ENCODE measurements at regions not wholly inside any gene's neighbourhood (a gene's known extent, or its start where the extent isn't known, plus 50 kb on each side); places are given as distances from the start of the nearest gene placed in this dataset.

DNA sequence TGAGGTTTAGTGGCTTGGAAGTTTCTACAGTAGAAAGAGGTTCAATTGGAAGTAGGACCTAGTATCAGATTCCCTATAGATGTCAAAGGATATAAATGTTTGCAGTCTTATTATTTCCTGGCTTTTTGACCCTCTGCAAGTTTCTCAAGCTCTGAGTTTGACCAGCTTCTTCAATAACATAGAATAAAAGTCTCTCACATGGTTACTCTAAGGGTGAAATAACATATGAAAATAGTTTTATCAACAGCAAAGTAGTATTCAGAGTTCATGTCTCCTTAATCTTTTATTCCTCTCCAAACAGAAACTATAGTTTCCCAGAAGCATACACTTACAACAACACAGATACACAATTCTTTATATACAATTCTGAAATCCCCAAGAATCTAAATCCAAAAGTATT is 132.9 kb upstream of the RND3 start:
- TF ChIP-seq GATA2 (IDR thresholded peaks at IDR 0.05; ENCODE audit: low read depth, low read length) (no peak), GATA3 (IDR thresholded peaks at IDR 0.05; ENCODE audit: low read depth, low read length) (no peak)

DNA sequence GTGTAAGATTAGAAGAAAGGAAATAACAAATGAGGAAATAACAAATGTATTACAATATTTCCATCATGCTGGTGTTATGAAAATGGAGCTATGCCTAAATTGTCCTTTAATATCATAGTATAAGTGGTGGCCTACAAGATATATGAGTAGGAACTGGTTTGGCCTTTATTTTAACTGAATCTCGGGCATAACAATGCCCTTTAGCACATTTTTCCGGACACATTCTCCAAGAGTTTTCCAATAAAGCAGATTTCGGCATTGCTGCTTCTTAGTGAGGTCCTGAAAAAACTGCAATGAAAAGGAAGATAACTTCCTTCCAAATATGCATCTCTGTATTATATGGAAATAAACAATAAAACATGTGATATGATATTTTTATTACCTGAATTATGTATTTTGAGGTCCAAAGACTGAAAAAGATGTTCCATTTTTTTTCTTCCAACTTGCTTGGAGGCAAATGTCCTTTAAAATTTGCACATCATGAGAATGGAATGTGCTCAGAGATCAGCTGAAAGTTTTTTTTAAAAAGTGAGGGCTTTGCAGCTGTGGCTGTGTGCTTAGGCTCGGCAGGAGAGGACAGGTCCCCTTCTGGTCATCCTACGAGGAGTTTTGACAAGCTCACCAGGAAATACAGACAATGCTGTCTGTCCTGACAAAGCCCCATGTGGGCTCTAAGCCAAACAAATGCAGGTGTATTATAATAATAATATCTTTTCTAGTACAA is 132.3 kb upstream of the RND3 start:
- no peak for TF ChIP-seq GATA2 (IDR thresholded peaks at IDR 0.05; ENCODE audit: low read depth, low read length)
- no peak for TF ChIP-seq GATA3 (IDR thresholded peaks at IDR 0.05; ENCODE audit: low read depth, low read length)

DNA sequence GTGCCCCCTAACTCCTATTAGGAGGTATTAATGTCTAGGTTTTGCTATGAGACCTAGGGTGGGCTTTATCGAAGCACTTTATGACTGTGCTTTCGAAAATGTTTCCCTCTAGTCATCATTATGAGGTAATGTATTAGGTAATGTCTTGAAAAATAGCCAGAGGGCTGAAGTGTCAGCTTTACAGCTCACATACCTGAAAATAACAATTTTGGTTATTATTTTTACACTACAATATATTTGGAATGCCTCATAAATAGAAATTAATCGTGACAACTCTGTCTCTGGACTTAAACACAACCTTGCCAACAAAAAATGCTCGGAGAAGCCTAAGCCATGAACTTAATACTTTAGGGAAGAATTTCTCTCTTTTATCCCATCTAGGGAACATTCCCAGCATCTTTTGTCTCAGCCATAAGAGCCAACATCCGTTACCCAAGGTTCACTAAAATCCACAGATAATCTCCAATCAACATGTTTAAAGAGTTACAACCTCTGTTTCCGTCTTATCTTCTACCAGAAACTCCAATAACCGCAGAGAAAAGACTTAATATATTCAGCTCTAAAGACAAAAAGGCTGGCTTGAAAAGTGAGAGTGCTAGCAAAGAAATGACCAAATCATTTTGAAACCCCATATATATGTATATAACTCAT is 130.9 kb upstream of the RND3 start:
- no peak for TF ChIP-seq GATA3 (IDR thresholded peaks at IDR 0.05; ENCODE audit: low read depth, low read length)
- TF ChIP-seq GATA2 (IDR thresholded peaks at IDR 0.05; ENCODE audit: low read depth, low read length): no peak

DNA sequence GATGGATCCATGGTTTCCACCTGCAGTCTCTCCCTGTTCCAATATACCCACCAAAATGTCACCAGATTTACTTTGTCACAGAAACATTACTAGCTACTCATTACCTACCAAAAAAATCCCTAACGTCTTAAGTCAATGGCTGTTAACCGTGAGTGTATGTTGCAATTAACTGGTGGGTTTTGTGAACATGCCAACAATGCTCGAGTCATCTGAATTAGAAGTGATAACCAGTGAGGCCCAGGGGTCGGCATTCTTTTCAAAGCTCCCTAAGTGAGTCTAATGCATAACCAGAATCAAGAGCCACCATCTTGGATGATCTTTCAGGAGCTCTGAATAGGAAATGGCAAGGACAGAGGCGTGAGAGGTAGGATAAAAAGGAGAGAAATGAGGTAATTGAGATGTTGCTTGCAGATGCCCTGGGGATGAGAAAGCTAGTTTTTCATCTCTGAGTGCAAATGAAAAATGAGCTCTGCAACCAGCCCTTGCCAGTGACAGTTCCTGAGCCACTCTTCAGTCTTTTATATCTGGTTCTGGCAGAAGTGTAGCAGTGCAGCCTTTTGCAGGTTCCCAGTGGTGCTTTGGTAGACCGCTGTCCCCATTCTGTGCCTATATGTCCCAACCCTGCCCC is 130.0 kb upstream of the RND3 start:
- TF ChIP-seq GATA3 (IDR thresholded peaks at IDR 0.05; ENCODE audit: low read depth, low read length): no peak
- TF ChIP-seq GATA2 (IDR thresholded peaks at IDR 0.05; ENCODE audit: low read depth, low read length): no peak

DNA sequence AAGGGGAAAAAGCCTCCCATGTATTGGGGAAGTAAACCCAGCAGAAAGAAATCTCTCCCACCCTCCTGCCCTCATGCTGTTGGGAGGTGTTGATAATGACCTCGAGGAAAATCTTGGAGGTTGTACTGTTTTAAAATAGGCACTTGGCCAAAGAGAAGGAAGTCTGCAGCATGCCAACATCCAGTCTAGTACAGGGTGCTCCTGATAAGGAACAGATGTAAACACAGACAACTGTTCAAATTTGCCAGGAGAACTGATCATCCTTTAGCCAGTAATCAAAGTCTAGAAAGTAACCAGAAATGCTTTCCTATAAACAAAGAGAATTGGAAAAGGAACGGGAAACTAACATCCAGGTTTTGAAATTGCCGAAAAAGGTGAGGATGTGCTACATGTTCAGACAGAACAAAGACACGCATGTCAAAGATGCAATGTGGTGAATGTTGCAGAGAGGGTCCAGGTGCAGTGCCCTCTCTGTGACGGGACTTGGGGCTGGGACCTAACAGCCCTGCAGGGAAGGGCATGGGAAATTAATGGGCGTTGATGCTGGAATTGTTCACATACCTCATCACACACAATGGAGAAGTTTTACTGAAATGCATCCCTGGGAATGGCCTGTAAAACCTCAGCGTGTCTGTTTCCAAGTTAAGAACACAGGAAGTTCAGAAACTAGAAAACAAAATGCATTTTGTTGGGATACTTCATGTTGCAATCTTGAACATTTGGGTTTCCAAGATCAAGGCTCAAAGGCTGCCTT is 125.7 kb upstream of the RND3 start:
- TF ChIP-seq GATA3 (IDR thresholded peaks at IDR 0.05; ENCODE audit: low read depth, low read length) (no peak), GATA2 (IDR thresholded peaks at IDR 0.05; ENCODE audit: low read depth, low read length) (no peak)

DNA sequence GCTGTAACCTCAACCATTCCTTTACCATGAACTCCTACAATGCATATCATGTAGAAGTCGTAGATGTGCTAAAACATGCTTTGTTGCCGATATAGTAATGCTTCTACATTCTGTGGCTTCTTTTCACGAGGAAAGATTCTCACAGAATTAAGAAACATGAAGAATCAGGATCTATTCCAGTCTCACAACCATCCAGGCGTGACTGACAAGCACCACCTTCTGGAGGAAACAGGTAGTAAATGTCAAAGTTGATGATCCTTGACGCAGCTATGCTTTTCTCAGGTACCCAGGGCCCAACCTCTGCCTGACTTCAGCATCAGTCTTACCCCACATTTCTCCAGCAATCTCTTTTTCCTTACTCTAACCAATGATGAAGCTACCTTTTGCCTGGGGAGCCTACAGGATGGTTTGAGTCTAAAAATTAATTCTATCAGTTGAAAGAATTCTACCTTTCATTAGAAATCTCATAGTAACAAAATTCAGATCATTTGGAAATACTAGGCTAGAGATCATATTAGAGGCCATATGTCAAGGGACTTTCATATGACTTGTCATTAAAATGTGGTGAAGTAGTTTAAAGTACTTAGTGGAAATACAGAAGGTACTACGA is 123.3 kb upstream of the RND3 start:
- no peak for TF ChIP-seq GATA3 (IDR thresholded peaks at IDR 0.05; ENCODE audit: low read depth, low read length)
- no peak for TF ChIP-seq GATA2 (IDR thresholded peaks at IDR 0.05; ENCODE audit: low read depth, low read length)

DNA sequence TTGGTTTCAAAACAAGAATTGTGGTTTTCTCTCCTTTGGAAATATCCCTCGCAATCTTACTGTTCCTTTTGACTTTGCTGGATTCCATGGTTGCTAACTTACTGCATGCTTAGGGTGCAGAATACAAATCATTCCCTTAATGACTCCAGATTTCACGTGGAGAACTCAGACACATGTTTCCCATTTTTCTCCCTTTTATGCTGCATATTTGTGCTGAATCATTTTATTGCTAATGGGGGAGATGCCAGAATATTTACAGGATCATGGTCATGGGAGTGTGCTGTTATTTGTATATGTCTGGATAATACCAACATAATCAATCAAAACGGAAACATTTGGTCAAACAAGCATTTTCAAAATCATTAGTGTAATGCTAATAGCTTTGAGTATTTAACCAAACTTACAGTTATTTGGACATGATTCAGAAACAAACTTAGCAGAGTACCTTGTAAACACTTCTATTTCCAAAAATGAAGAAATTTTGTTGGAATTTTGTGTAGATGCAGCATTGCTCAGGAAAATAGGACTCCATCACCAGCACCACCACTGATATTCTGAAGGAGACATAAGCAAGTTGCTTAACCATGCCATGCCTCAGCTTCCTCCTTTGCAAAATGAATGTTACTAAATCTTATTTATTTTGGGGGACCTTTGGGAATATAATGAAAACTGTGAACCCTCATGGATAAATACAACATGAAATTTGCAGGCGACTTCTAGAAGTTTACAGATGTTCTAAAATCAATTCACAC is 122.5 kb upstream of the RND3 start:
- no peak for TF ChIP-seq GATA3 (IDR thresholded peaks at IDR 0.05; ENCODE audit: low read depth, low read length)
- TF ChIP-seq GATA2 (IDR thresholded peaks at IDR 0.05; ENCODE audit: low read depth, low read length): no peak

DNA sequence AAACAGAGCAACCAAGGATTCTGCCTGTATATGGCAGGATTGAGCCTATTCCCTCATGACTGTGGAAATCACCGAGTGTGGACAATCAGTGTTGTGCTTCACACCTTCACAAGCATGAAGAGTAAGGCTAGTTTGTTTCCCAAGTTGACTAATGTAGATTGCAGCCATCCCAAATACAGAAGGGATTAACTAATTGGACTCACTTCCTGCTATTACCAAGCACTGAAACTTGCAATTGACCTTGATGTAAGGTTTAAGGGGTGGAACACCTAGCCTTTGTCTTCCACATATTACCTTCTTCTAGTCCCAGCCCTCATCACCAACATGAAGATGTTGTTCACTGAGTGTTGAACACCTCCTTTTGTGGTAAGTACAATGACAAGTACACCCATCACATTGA is 120.9 kb upstream of the RND3 start:
- TF ChIP-seq GATA3 (IDR thresholded peaks at IDR 0.05; ENCODE audit: low read depth, low read length): no peak
- no peak for TF ChIP-seq GATA2 (IDR thresholded peaks at IDR 0.05; ENCODE audit: low read depth, low read length)

DNA sequence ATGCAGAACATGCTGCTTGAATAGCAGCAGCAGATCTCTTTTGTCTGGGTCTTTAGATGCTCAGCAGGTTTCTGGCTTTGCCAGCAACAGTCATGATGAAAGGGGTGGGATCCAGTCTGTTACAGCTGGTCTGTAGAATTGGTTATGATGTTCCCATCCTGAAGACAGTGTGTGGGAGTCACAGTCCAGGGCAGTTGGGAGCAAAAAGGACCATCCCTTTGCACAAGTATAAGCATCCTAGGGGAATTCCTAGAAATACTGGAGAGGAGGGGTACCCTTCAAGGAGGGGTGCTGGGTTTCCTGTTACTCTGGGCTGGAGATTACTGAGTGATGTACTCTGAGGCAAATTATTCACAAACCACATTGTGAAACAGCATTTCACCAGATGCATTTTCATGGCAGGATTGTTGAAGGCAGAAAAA is 119.9 kb upstream of the RND3 start:
- TF ChIP-seq GATA2 (IDR thresholded peaks at IDR 0.05; ENCODE audit: low read depth, low read length) (no peak), GATA3 (IDR thresholded peaks at IDR 0.05; ENCODE audit: low read depth, low read length) (no peak)

DNA sequence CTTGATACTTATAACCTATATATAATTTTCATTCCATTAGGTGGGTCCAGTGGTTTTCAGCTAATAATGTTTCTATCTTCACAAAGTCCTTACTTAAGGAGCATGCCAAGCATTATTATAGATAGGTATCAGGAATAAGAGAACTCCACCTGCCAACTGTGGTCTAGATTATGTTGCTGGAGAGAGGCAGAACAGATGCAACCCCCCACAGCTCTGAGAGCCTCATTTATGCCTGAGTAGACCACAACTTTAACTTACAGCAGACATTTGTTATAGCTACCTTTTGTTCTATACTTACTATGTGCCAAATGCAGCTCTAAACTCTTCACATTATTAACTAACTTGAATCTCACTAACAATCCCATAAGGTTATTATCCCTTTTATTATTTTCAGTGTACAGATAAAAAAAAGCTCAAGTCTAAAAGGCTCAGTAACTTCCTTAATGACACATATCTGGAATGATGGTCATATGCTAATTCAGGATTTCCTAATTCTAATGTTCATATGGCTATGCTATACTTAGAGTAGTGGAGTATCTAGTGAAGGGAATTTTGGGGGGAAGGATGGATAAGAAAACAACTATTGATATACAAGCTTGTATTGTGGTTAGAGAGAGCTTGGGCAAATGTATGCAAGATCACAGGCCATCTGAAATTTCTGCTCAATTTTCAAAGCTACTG is 119.1 kb upstream of the RND3 start:
- TF ChIP-seq GATA2 (IDR thresholded peaks at IDR 0.05; ENCODE audit: low read depth, low read length) (no peak), GATA3 (IDR thresholded peaks at IDR 0.05; ENCODE audit: low read depth, low read length) (no peak)

DNA sequence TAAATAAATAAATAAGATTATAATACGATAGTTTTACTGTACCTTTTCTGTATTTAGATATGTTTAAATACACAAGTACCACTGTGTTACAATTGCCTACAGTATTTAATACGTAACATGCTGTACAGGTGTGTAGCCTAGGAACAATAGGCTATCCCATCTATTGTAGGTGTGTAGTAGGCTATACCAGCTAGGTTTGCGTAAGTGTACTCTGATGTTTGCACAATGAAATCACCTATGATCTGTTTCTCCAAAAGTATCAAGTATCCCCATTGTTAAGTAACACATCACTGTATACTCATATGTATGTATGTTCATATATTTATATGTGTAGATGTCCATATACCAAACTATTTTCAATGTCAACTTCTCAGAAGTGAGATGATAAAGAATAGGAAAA is 118.2 kb upstream of the RND3 start:
- TF ChIP-seq GATA2 (IDR thresholded peaks at IDR 0.05; ENCODE audit: low read depth, low read length): no peak
- TF ChIP-seq GATA3 (IDR thresholded peaks at IDR 0.05; ENCODE audit: low read depth, low read length): no peak

DNA sequence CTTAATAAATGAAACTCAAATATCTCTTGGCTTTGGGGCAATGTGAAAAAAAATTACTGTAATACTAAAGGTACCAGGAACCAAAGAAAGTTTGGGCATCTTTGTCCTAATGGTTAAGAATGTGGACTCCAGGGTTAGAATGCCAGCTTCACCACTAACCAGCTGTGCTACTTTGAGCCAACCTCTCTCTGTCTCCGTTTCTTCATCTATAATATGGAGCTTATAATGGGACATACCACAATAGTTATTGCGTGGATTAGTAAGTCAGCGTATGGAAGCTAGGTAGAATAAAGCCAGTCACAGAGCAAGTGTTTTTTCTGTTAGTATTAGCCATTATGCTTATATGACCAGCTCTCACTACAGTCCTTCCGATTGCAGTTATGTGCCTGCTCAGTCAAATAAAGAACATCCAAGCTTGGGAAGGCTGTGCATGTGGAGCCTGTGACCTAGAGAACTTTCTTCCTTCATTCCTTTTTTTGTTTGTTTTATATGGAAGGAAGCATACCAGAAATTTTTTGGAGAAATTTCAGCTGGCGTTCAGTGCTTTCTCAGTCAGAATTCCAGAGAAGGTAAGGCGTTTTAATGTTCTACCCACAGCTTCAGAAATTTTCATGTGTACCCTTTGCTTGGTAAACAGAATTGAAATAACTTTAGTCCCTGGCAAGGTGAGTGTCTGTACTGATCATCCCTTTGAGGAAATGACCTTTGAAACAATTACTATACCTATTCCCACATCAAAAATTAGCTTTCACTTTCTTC is 114.0 kb upstream of the RND3 start:
- TF ChIP-seq GATA3 (IDR thresholded peaks at IDR 0.05; ENCODE audit: low read depth, low read length) (no peak), GATA2 (IDR thresholded peaks at IDR 0.05; ENCODE audit: low read depth, low read length) (no peak)

All from SH-SY5Y (cell line).